Activated naive CD4-positive, alpha-beta T cell (primary cell): ENCODE measurements at regions not wholly inside any gene's neighbourhood (a gene's known extent, or its start where the extent isn't known, plus 50 kb on each side); places are given as distances from the start of the nearest gene placed in this dataset.

Source experiments
- DNase-seq, 4 experiments: peaks; one replicate each; lab custom pipeline; 2025; lab: John Stamatoyannopoulos, UW

GRCh38 chr2:12059616-12060441 lies 313.4 kb downstream of the LPIN1 start:
- no peak for DNase-seq

DNA sequence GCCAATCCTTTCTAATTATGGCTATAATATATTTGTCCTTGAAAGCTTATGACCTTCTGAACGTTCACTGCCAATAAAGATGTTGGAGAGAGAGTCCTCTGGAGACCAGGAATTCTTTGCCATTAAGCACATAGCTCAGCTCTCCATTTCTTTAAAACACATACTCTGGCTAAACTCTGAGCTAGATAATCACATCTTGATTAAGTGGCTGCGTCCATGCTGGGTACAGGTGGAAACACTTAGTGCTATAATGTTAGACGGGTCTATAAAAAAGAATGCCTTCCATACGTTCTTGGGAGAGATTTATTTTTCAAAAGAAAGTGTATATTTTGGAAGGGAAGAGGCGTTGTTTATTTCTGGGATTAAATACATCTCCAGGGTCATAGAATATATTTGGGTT lies 314.5 kb downstream of the LPIN1 start:
- DNase-seq: no peak

DNA sequence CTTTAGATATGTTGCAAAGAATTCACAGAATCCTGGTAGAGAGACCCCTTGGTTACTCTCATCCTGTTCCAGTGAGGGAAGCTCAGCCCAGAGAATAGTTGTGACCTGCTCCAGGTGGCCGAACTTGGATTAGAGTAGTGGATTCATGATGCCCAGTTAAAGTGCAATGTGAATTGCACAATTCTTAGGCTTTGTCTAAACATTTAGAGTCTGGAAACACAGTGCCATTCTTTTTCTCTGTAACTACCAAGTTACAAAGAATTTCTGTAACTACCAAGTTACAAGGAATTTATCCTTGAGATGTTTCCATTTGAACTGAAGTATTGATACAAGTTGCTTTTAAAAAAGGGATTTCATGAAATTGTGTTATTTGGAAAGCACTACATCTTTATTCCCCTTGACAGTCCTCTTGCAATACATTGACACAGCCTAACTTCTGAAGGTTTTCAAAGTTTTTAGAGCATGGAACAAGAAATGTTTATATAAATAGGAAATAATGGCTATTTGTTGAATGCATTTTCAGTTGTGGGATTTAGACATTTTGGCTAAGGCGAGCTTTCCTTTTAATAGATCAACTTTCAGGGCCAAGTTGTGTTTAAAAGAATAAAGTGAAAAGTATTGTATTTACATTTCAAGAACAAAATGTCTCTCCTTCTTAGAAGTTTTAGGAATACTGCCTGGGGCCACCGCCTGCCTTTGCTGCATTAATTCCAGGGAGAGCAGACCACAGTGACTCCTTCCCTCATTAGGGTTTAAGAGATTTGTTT lies 315.0 kb downstream of the LPIN1 start:
- DNase-seq: no peak

DNA sequence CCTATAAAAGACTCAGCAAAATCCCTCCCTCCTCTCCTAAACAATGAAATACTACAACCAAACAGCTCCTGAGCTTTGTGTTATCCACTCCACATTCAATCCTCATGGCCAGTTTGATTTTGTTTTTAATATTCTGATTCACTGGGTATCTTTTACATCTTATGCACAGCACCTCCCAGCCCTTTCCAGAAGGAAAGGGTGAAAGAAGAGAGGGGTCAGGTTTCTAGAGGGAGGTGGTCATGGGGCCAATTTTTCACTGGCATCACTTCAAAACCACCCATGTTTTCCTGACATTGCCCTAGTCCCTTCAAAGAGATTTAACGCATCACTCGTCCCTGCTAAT lies 315.6 kb downstream of the LPIN1 start:
- no peak for DNase-seq

GRCh38 chr2:12063210-12063609 lies 316.8 kb downstream of the LPIN1 start:
- no peak for DNase-seq

DNA sequence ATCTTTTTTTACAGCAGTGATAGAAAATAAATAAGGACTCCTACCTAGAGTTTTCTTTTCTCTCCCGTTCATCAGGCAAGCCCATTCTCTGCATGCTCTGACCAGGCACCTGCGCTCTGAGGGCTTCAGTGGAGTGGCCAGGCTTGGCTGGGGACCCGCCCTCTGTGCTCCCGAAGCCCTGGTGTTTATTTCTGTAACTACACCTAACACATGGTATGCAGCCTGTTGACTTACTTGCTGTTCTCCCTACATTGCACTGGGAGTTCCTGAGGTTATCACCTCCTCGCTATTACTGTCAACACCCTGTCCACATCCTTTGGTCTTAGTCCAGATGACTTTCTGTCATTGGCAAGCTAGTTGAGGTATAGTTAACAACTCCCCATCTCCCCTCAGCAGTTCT lies 317.7 kb downstream of the LPIN1 start:
- DNase-seq: no peak

DNA sequence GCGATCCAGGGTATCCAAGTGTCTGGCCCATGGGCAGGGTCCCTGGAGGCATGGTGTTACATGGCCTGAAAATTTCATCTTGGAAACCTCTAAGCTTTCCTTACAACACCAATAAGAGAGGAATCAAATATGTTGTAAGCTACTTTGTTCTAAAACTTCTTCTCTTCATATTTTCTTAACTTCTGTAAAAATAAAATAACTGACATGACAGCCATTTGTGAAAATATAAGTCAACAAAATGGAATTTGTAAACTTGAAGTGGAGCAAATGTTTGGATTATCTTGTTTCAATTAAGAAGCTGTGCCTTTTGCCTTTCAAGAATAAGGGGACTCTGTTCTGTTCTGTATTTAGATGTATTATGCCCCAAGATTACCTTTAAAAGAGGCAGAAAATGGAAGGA lies 319.7 kb downstream of the LPIN1 start:
- no peak for DNase-seq

DNA sequence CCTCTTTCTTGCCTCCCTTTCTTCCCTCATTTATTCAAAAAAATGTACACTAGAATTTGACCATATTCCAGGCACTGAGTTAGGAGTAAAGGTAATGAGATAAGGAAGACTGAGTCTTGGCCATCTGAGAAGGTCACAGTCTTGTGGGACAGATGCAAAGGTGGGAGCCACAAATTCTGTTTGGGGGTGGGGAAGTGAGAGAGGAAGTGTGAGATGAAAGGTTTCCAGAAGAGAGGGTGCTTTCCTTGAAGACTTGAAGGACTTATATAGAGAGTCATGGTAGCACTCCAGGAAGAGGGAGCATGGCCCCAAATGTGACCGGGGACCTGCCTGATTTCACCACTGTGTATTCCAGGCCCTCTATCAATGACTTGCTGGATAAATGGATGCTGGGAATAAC lies 320.6 kb downstream of the LPIN1 start:
- DNase-seq: no peak

DNA sequence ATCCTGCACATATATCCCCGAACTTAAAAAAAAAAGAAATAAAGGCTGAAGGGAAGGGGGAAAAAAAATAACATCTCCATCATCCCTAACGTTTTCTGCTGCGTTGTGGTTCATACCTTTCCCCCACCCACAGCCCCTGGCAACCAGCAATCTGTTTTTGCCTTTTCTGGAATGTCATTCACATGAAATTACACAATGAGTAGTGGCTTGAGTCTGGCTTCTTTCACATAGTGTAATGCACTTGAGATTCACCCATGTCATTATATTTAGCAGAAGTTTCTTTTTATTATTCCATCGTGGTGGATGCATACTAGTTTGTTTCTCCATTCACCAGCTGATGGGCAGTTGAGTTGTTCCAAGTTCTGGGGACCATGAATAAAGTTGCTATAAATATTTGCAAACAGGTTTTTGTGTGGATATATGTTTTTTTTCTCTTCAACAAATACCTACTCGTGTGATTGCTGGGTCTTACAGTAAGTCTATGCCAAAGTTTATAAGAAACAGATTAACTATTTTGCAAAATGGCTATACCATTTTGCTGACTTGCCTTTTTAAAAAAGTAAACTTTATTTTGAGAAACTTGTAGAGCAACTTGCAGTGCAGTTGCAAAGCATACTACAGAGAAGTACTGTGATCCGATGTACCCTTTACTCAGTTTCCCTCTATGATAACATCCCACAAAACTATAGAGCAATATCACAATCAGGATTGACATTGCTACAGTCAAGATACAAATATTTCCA lies 322.5 kb downstream of the LPIN1 start:
- DNase-seq: no peak

DNA sequence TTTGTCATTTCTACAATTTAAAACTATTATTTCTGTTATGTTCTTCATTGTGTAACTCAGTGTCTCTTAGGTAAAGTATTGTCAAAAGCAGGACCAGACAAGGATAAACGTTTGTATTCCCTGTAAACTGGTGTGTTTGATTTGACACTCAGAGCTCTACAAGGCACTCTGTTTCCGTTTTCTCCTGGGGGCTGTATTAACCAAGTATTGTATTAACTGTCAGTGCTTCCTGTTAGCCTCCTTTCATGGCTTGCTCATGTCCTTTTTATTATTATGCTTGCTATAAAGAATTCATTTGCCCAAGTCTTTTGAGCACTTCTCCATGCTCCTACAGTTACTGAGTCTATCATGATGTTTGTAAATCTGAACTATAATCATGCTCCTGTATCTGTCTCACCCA lies 323.7 kb downstream of the LPIN1 start:
- no peak for DNase-seq

- DNase-seq: no peak
Measured at GRCh38 chr2:12070581-12070980, 324.1 kb downstream of the LPIN1 start.

DNA sequence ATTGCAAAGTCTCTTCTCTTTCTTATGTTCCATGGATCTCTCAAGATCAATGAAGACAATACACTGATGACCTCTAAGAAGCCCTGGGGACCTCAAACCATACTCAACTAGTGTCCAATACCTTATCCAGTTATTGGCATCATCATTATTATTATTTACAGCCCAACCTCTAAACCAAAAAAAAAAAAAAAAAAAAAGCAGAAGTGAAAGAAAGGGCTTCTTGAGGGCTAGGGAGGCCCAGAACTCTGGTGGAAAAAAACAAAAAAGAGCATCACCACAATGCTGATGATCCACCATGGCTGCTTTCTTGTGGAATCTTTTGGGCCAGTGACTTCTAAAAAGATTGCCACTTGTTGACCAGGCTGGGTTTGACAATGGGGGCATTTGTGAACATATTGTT lies 324.9 kb downstream of the LPIN1 start:
- DNase-seq: no peak

DNA sequence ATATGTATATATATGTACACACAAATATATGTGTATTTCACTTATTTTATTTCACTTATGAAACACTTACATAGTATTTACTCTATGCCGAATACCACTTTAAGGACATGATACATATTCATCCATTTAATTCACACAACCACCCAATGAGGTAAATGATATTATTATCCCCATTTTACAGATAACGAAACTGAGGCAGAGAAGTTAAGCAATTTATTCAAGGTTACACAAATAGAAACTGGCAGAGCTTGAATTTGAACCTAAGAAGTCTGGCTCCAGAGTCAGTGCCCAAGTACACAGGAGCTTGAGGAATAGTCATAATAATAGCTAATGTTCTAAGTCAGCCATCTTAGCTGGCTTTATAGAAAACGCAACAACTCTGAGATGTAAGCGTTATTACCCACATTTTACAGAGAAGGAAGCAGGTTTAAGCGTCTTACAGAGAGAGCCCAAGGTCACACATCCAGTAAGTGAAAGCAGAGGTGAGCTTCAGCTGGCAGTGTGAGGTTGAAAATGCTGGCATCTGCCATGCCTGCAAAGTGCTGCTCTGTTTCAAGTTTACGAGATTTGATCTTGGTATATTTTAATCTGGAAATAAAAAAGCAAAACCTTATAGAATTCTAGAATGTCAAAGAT lies 326.9 kb downstream of the LPIN1 start:
- no peak for DNase-seq

DNA sequence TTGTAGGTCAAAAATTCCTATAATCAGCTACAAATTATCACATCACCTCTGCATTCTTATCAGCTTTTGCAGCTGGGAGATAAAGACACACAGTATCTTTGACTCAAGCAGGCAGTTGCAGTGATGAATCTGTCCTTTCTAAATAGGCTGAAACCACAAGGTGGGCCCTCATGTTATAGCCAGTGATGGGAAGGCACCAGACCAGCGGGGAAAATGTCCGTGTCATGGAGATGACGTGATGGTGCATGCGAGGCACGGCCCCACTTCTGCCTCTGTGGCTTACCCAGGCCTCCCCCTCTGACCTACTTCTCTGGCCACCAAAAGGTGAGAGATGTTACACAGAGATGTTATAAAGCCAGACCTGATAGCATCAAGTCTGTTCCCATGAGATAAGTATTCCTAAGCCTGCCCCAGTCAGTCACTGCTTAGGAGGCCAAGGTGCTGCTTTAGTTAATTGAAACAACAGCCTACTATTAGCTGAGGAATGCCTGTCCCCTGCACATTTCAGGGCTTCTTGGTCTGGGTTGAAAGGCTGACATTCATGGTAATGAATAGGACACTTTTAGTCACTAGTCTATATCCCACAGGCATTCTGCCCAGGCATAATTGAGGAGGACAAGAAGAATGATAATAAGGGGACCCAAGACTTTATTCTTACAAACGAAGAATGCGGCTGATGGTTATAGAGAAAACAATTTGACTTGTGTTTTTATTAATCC lies 327.9 kb downstream of the LPIN1 start:
- no peak for DNase-seq

DNA sequence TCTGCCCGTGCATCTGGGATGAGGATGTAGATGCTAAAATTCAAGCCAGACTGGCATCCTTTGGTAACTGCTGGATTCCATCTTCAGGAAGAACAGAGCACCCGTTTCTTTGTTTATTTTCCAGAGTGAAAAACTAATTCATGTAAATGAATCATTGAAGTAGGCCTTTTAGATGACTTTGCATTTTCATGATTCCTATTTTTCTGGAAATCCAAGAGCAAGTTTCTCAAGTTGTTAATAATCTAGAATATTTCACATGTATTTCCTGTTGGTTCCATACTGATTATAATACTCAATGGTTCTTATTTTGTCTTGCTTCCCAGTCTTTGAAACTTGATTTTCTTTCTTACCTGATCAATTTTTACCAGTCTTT lies 328.4 kb downstream of the LPIN1 start:
- no peak for DNase-seq

DNA sequence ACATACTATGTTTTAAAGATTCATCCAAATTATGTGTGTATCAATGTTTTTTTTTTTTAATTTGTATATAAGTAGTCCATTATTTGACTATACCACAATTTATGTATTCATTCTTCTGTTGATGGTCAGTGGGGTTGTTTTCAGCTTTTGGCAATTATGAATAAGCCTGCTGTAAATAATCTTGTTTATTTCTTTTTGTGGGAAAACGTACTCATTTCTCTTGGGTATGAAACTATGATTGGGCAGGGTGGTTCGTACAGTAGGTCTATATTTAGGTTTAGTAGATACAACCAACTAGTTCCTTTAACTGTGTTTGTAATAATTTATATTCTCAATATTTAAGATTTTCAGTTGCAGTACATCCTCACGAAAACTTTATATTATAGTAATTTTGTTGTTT lies 329.2 kb downstream of the LPIN1 start:
- DNase-seq: no peak

GRCh38 chr2:12076810-12077209 lies 330.4 kb downstream of the LPIN1 start:
- no peak for DNase-seq

DNA sequence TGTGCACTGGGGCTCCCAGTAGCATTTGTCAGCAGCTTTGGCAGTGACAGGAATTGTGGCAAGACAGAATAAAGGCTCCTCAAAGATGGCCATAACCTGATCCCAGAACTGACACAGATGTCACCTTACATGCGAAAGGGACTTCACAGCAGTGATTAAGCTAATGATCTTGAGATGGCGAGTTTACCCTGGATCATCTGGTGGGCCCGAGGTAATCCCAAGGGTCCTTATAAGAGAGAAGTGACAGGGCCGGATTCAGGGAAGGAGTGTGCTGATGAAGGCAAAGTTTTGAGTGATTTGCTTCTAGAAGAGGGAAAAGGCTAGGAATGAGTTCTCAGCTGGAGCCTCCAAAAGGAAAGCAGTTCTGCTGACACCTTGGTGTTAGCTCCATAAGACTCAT lies 333.9 kb downstream of the LPIN1 start:
- DNase-seq: no peak

GRCh38 chr2:12081481-12082210 lies 335.2 kb downstream of the LPIN1 start:
- peak in 1 of 4 experiments; percentile 7 for DNase-seq

GRCh38 chr2:12083081-12083581 lies 336.7 kb downstream of the LPIN1 start:
- no peak for DNase-seq
